ENCODE measurements at regions not wholly inside any gene's neighbourhood (a gene's known extent, or its start where the extent isn't known, plus 50 kb on each side); places are given as distances from the start of the nearest gene placed in this dataset.

DNA sequence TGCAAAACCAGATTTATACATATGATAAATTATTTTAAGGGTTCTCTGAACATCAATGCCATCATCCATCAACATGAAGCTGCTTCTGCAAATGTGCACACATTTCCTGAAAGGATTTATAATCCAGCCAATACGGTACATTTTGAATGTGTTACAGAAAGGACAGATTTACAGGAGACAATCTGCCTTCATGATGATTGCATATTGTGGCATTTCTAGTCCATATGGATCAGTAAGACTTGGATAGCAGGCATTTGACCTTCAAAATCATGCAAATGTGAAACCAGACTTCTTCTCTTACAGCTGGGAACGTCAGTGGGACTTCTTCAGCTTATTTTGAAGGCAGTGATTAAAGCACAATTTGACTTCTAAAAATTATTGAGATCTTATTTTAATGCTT is 217.3 kb upstream of the GK2 start:
- no peak overlapping the region for H3K4me3 ChIP-seq (ENCODE audit: low read depth, low read length)
- no peak for DNase-seq (ENCODE audit: low read depth)
- TF ChIP-seq, protein P1, sequence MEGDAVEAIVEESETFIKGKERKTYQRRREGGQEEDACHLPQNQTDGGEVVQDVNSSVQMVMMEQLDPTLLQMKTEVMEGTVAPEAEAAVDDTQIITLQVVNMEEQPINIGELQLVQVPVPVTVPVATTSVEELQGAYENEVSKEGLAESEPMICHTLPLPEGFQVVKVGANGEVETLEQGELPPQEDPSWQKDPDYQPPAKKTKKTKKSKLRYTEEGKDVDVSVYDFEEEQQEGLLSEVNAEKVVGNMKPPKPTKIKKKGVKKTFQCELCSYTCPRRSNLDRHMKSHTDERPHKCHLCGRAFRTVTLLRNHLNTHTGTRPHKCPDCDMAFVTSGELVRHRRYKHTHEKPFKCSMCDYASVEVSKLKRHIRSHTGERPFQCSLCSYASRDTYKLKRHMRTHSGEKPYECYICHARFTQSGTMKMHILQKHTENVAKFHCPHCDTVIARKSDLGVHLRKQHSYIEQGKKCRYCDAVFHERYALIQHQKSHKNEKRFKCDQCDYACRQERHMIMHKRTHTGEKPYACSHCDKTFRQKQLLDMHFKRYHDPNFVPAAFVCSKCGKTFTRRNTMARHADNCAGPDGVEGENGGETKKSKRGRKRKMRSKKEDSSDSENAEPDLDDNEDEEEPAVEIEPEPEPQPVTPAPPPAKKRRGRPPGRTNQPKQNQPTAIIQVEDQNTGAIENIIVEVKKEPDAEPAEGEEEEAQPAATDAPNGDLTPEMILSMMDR (IDR thresholded peaks at IDR 0.05; ENCODE audit: control insufficient read depth, extremely low read depth, insufficient read depth): no peak

DNA sequence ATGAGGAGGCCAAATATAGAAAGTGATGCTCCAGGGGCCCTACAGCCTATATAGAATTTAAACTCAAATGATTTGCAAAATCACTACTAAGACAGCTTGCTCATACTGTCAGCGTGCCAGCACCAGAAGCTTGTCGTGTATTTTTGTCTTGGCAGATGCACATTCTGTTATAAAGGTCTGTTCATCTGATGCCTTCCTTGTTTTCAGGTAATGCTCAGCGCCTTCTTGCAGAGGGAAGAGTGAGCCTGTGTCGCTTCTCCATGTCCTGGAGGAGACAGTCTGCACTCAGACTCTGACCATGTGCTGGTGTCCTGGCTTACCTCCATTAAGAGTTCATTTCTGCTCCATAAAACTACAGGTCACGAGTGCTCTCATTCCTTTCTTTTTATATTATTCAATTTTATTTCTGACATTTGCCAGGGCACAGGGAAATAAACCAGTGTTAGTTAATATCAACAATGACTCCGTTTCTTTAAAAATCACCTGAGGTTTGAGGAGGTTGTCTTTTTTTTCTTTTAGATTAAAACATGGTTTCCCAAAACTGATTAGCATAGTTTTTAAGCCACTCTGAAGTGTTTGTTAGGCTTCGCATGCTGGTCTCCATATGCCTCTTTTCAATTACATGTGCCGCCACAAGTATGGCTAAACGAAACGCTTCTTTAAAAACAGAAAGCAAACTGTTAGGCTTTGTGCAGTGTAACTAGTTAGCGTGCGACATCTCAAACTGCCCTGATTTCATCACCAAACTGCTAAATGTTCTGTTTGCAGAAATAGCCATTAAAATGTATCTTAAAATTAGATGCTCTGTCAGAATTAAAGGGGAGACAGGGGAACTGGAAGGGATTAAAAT is 215.2 kb upstream of the GK2 start:
- no peak overlapping the region for H3K4me3 ChIP-seq (ENCODE audit: low read depth, low read length)
- TF ChIP-seq, protein P1 (IDR thresholded peaks at IDR 0.05; ENCODE audit: control insufficient read depth, extremely low read depth, insufficient read depth): no peak
- DNase-seq (ENCODE audit: low read depth): no peak

DNA sequence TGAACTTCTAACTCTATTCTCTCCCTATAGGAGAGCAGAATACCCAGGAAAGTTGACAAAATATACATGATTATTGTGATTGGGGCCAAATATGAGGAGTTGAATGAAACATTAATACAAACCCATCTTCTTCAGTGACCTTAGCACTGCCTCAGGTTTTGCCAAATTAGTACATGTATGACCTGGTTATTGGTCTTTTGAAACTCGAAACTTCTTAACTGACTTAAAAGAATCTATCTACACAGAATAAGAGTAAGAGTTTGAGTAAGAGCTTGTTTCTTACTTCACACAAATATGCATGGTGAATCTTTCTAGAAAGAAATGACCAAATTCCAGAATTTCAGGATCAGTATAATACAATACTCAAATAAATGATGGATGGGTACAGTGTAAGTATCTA is 213.0 kb upstream of the GK2 start:
- TF ChIP-seq, protein P1 (IDR thresholded peaks at IDR 0.05; ENCODE audit: control insufficient read depth, extremely low read depth, insufficient read depth): no peak
- no peak for DNase-seq (ENCODE audit: low read depth)
- no peak overlapping the region for H3K4me3 ChIP-seq (ENCODE audit: low read depth, low read length)

DNA sequence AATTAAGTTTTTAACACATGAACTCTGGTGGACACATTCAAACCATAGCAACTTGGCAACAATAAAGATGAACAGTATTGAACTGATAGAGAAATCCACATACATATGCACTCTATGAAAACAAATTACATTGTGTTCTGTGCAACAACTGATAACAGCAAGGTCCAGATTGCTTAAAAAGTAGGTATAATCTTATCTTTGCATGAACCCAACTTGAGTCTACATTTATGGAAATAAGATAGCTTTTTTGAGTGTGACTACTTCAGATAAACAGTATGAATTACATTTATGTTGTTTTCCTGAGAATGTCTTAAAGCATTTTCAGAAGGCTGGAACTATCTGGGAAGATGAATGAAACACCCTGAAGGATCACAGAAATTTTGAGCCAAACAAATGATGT is 212.6 kb upstream of the GK2 start:
- TF ChIP-seq, protein P1 (IDR thresholded peaks at IDR 0.05; ENCODE audit: control insufficient read depth, extremely low read depth, insufficient read depth): no peak
- H3K4me3 ChIP-seq (ENCODE audit: low read depth, low read length): no peak overlapping the region
- no peak for DNase-seq (ENCODE audit: low read depth)

DNA sequence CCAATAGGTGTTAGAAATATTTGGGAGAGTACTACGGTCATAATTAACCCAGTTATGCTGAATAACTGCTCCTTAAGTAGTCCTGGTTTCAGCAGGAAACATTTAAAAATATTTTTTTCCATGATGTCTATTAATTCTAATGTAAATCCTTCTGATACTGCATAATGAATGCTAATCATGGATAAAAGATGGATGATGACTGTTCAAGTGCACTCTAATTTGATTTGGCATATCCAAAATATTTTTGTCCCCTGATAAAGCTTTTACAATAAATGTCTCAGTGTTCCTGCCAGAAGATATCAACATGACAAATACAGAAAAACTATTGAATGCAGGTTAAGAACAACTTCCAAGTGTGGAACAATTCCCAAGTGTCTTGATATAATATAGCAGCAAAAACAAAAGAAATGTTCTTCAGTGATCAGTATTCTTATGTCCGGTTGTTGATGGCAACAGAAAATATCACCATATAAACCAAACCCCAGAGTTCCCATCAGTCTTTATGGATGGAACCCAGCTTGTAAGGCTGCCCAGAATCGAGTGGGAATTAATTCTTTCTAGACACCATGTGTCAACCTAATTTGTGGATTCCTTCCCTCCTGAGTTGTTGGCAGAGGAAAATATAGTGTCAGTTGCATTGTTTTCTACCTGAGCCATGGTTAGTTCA is 205.4 kb upstream of the GK2 start:
- no peak for DNase-seq (ENCODE audit: low read depth)
- no peak overlapping the region for H3K4me3 ChIP-seq (ENCODE audit: low read depth, low read length)
- TF ChIP-seq, protein P1 (IDR thresholded peaks at IDR 0.05; ENCODE audit: control insufficient read depth, extremely low read depth, insufficient read depth): no peak

DNA sequence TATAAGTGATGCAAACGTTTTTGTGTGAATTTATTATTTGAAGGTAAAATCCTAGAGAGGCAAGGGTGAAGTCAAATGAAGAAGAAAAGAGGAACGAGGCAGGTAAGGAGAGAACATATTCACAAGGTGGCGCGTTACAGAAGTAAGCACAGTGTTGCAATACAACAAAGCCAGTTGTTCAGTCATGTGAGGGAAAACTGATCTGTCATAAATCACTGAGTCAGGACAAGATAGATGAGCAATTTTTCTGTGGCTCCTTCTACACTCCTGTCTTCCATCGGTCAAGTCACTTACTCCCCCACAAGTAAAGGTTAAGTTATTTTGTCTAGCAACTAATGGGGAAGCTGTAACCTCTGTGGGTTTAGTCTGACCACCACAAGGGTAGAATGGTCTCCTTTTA is 203.0 kb upstream of the GK2 start:
- TF ChIP-seq, protein P1 (IDR thresholded peaks at IDR 0.05; ENCODE audit: control insufficient read depth, extremely low read depth, insufficient read depth): no peak
- DNase-seq (ENCODE audit: low read depth): no peak
- no peak overlapping the region for H3K4me3 ChIP-seq (ENCODE audit: low read depth, low read length)

Data from LNCaP clone FGC (cell line).